Mesenchymal stem cell (in vitro differentiated cells and primary cell): ENCODE measurements at regions not wholly inside any gene's neighbourhood (a gene's known extent, or its start where the extent isn't known, plus 50 kb on each side); places are given as distances from the start of the nearest gene placed in this dataset.
"Not testable (repeated sequence)": the region's sequence is repeated elsewhere in the genome, so short reads cannot be mapped to it uniquely, and the experiment has no call there.

ENCODE experiments used
- DNase-seq: peaks from one replicate; pipeline ENCODE4 v3.0.0-alpha.2; 2013
- H2AFZ ChIP-seq: one replicate; pipeline ENCODE4 v1.6.1; 2013; ENCODE audit warnings: low read depth, mild to moderate bottlenecking, control low read depth, inconsistent platforms, low read length, moderate library complexity
- H2AK5ac ChIP-seq: 2 replicates; pipeline ENCODE4 v1.6.1; 2013; ENCODE audit warnings: low read length, moderate library complexity, mild to moderate bottlenecking, inconsistent platforms; ENCODE audit not compliant: severe bottlenecking
- H2BK120ac ChIP-seq: one replicate; pipeline ENCODE4 v1.6.1; 2013; ENCODE audit warnings: low read depth, mild to moderate bottlenecking, inconsistent platforms, low read length, moderate library complexity
- H2BK12ac ChIP-seq, 2 experiments: one replicate each; pipeline ENCODE4 v1.6.1; 2013; ENCODE audit warnings: inconsistent platforms in 2 of 2, low read length in 2 of 2, mild to moderate bottlenecking in 2 of 2, moderate library complexity in 2 of 2, control low read depth in 1 of 2
- H2BK15ac ChIP-seq: one replicate; pipeline ENCODE4 v1.6.1; 2013; ENCODE audit warnings: mild to moderate bottlenecking, low read depth, inconsistent platforms; ENCODE audit not compliant: poor library complexity, severe bottlenecking
- H2BK5ac ChIP-seq: 2 replicates; pipeline ENCODE4 v1.6.1; 2013; ENCODE audit warnings: low read depth, mild to moderate bottlenecking, low read length, control low read depth, inconsistent platforms; ENCODE audit not compliant: poor library complexity, severe bottlenecking
- H3K14ac ChIP-seq, 2 experiments: one replicate each; pipeline ENCODE4 v1.6.1; 2013; ENCODE audit warnings: inconsistent platforms in 2 of 2, low read length in 2 of 2, control low read depth in 1 of 2, mild to moderate bottlenecking in 1 of 2, moderate library complexity in 1 of 2
- H3K18ac ChIP-seq, 2 experiments: one replicate each; pipeline ENCODE4 v1.6.1; 2013; ENCODE audit warnings: inconsistent platforms in 2 of 2, low read length in 2 of 2, control low read depth in 1 of 2, low read depth in 1 of 2, mild to moderate bottlenecking in 1 of 2
- H3K23ac ChIP-seq, 2 experiments: one replicate each; pipeline ENCODE4 v1.6.1; 2013; ENCODE audit warnings: inconsistent platforms in 2 of 2, low read length in 2 of 2, mild to moderate bottlenecking in 2 of 2, moderate library complexity in 2 of 2, control low read depth in 1 of 2
- H3K27ac ChIP-seq: 2 replicates; pipeline ENCODE4 v1.5.1; 2013; ENCODE audit warnings: mild to moderate bottlenecking, moderate library complexity, low read length, control low read depth, inconsistent platforms; ENCODE audit not compliant: poor library complexity, severe bottlenecking
- H3K27me3 ChIP-seq, 2 experiments: 2 replicates each; pipeline versions ENCODE4 v1.6.1 to v1.7.0; 2013; ENCODE audit warnings: low read length in 2 of 2, mild to moderate bottlenecking in 2 of 2, moderate library complexity in 2 of 2, control low read depth in 1 of 2, inconsistent platforms in 1 of 2; ENCODE audit not compliant: control insufficient read depth in 1 of 2, insufficient read depth in 1 of 2
- H3K36me3 ChIP-seq, 2 experiments: 2 replicates each; pipeline versions ENCODE4 v1.6.1 to v1.7.0; 2013; ENCODE audit warnings: low read length in 2 of 2, control low read depth in 1 of 2, inconsistent platforms in 1 of 2, low read depth in 1 of 2, mild to moderate bottlenecking in 1 of 2; ENCODE audit not compliant: insufficient read depth in 2 of 2, control insufficient read depth in 1 of 2
- H3K4ac ChIP-seq, 2 experiments: one replicate each; pipeline ENCODE4 v1.6.1; 2013; ENCODE audit warnings: inconsistent platforms in 2 of 2, low read length in 2 of 2, mild to moderate bottlenecking in 2 of 2, moderate library complexity in 2 of 2, control low read depth in 1 of 2, low read depth in 1 of 2
- H3K4me1 ChIP-seq: 2 replicates; pipeline ENCODE4 v1.6.1; 2013; ENCODE audit warnings: low read depth, low read length, control low read depth; ENCODE audit not compliant: control insufficient read depth, insufficient read depth
- H3K4me2 ChIP-seq: 2 replicates; pipeline ENCODE4 v1.6.1; 2013; ENCODE audit warnings: low read length, mild to moderate bottlenecking, inconsistent platforms; ENCODE audit not compliant: poor library complexity, severe bottlenecking
- H3K4me3 ChIP-seq, 2 experiments: 2 replicates each; pipeline versions ENCODE4 v1.5.1 to v1.7.0; 2013; ENCODE audit warnings: low read length in 2 of 2, mild to moderate bottlenecking in 2 of 2, control low read depth in 1 of 2, low read depth in 1 of 2; ENCODE audit not compliant: insufficient read depth in 1 of 2
- H3K79me1 ChIP-seq: replicated peaks from 2 replicates; pipeline ENCODE4 v1.6.1; 2013; ENCODE audit warnings: mild to moderate bottlenecking, control low read depth, low read length, inconsistent platforms; ENCODE audit not compliant: poor library complexity, severe bottlenecking
- H3K9ac ChIP-seq: 2 replicates; pipeline ENCODE4 v1.7.0; 2013; ENCODE audit warnings: mild to moderate bottlenecking, low read length, moderate library complexity
- H3K9me3 ChIP-seq: 2 replicates; pipeline ENCODE4 v1.7.0; 2013; ENCODE audit warnings: mild to moderate bottlenecking, low read length; ENCODE audit not compliant: control insufficient read depth
- H4K8ac ChIP-seq: one replicate; pipeline ENCODE4 v1.6.1; 2013; ENCODE audit warnings: inconsistent platforms, mild to moderate bottlenecking, low read length, moderate library complexity
- H4K91ac ChIP-seq: one replicate; pipeline ENCODE4 v1.6.1; 2013; ENCODE audit warnings: mild to moderate bottlenecking, low read length, inconsistent platforms
- WGBS: methylation state at CpG from one replicate; pipeline ENCODE4 v1.1.7; 2013; ENCODE audit warnings: mixed read lengths; 5-methylcytosine and 5-hydroxymethylcytosine counted together

DNA sequence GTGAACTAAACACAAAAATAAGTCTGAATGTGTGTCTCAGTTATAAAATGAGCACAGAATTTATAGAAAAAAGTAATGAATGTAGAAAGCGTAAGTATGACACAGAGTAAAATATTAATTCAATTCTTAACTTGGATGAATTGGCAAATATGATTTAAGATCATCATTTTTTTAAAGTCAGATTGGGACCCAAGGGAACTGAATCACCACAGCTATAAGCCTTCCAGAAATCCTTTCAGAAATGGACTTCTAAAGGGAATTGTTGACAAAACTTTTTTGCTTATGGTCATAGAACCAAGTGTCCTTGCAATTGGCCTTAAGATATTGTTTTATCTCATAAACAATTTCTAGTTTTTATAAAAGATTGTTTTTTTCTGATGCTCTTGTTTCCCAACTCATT lies 495.1 kb upstream of the DAB2 start:
- Histone ChIP-seq H3K4ac (no peak overlapping the region), H3K79me1 (no peaks in the 10 kb centered on the region), H3K9me3 (no peaks in the 10 kb centered on the region), H3K14ac (no peak overlapping the region), H3K27ac (no peak overlapping the region), H3K9ac (no peak overlapping the region), H3K18ac (no peak overlapping the region), H3K36me3 (no peaks in the 10 kb centered on the region), H2BK5ac (no peak overlapping the region), H3K4me1 (no peaks in the 10 kb centered on the region), H4K8ac (no peak overlapping the region), H2BK12ac (no peak overlapping the region), H3K4me2 (no peak overlapping the region), H3K23ac (no peak overlapping the region), H3K4me3 (no peak overlapping the region), H2BK15ac (no peak overlapping the region), H4K91ac (no peak overlapping the region), H2BK120ac (no peak overlapping the region), H3K27me3 (no peaks in the 10 kb centered on the region), H2AFZ (no peak overlapping the region), H2AK5ac (no peak overlapping the region)
- DNase-seq = no peak
- no CpG with 5 or more reads among the region's 1 CpG for WGBS

DNA sequence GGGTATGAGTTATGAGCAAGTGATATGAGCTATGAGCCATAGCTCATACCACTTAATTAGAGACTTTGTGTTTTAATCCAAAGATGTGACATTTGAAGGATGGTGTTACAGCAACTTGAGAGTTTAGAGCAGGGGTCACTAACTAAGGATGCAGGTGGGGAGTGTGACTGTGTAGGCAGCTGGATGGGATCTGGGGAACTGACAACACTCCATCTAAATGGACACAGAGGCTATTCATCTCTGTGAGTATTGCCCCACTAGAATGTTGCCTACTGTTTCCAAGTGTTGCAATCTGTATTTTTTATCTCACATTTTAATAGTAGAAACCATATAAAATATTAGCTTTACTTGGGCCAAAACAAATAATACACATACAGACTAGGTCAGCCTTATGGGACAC lies 488.1 kb upstream of the DAB2 start:
- no peak overlapping the region for H4K91ac ChIP-seq
- no peak overlapping the region for H2AFZ ChIP-seq
- no peak overlapping the region for H3K4me2 ChIP-seq
- H3K23ac ChIP-seq = no peak overlapping the region
- no peaks in the 10 kb centered on the region for H3K36me3 ChIP-seq
- no peak overlapping the region for H2AK5ac ChIP-seq
- H2BK12ac ChIP-seq = no peak overlapping the region
- no peak overlapping the region for H2BK5ac ChIP-seq
- H3K14ac ChIP-seq = no peak overlapping the region
- no peaks in the 10 kb centered on the region for H3K27me3 ChIP-seq
- H2BK15ac ChIP-seq = no peak overlapping the region
- H3K4me3 ChIP-seq = no peak overlapping the region
- DNase-seq = no peak
- H2BK120ac ChIP-seq = no peak overlapping the region
- peaks cover 7% of the 10 kb centered on the region for H3K9me3 ChIP-seq
- H4K8ac ChIP-seq = no peak overlapping the region
- H3K9ac ChIP-seq = no peak overlapping the region
- H3K4me1 ChIP-seq = no peaks in the 10 kb centered on the region
- H3K18ac ChIP-seq = no peak overlapping the region
- H3K79me1 ChIP-seq = no peaks in the 10 kb centered on the region
- H3K27ac ChIP-seq = no peak overlapping the region
- H3K4ac ChIP-seq = no peak overlapping the region

DNA sequence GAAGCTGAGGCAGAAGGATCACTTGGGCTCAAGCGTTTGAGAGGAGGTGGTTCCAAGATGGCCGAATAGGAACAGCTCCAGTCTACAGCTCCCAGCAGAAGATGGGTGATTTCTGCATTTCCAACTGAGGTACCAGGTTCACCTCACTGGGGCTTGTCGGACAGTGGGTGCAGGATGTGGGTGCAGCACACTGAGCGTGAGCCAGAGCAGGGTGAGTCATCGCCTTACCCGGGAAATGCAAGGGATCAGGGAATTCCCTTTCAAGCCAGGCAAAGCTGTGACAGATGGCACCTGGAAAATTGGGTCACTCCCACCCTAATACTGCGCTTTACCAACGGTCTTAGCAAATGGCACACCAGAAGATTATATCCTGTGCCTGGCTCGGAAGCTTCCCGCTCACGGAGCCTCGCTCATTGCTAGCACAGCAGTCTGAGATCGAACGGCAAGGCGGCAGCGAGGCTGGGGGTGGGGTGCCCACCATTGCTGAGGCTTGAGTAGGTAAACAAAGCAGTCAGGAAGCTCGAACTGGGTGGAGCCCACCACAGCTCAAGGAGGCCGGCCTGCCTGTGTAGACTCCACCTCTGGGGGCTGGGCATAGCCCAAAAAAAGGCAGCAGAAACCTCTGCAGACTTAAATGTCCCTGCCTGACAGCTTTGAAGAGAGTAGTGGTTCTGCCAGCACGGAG lies 482.6 kb upstream of the DAB2 start:
- 91% methylated on average over 19 of the region's 19 CpGs for WGBS
- H3K4ac ChIP-seq, H3K23ac ChIP-seq, H4K8ac ChIP-seq, H2BK120ac ChIP-seq, H2BK5ac ChIP-seq, H2AK5ac ChIP-seq, H3K9ac ChIP-seq, H3K79me1 ChIP-seq, H3K27ac ChIP-seq, H2BK12ac ChIP-seq, H2BK15ac ChIP-seq, H3K4me1 ChIP-seq, H3K14ac ChIP-seq, H3K9me3 ChIP-seq, H3K4me2 ChIP-seq, H3K4me3 ChIP-seq, H3K27me3 ChIP-seq, H3K36me3 ChIP-seq, H2AFZ ChIP-seq, H4K91ac ChIP-seq, H3K18ac ChIP-seq: not testable (repeated sequence)
- DNase-seq = peak; percentile 7

DNA sequence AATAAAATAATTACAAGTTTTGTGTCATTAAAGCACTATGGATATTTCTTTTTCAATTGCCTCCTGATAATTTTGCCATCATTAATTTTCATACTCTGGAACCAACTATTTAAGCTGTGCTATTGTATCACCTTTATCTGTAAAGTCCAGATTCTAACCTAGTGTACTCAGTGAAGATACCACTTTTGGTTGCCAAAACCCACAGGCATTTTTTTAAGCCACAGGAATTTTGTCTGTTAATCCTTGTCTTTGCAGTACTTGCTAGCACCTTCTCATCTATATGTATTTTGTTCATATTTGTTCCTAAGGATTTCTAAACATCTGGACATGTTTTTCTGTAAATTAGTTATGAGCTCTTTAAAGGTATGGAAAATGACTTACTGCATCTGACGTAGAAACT lies 481.4 kb upstream of the DAB2 start:
- H3K23ac ChIP-seq = no peak overlapping the region
- H3K18ac ChIP-seq = no peak overlapping the region
- no peaks in the 10 kb centered on the region for H3K79me1 ChIP-seq
- H3K4me2 ChIP-seq = no peak overlapping the region
- peak; percentile 48 for DNase-seq
- H2BK5ac ChIP-seq = no peak overlapping the region
- H4K8ac ChIP-seq = no peak overlapping the region
- peaks cover 0 to 3% of the 10 kb centered on the region in 2 experiments for H3K27me3 ChIP-seq
- WGBS = no CpG with 5 or more reads among the region's 1 CpG
- no peak overlapping the region for H2BK12ac ChIP-seq
- H3K4ac ChIP-seq = no peak overlapping the region
- no peak overlapping the region for H4K91ac ChIP-seq
- peaks cover 2% of the 10 kb centered on the region for H3K4me1 ChIP-seq
- H3K9ac ChIP-seq = no peak overlapping the region
- H3K36me3 ChIP-seq = no peaks in the 10 kb centered on the region
- no peak overlapping the region for H2BK120ac ChIP-seq
- no peak overlapping the region for H3K14ac ChIP-seq
- H3K4me3 ChIP-seq = no peak overlapping the region
- no peak overlapping the region for H2AK5ac ChIP-seq
- no peak overlapping the region for H2BK15ac ChIP-seq
- no peaks in the 10 kb centered on the region for H3K9me3 ChIP-seq
- H2AFZ ChIP-seq = no peak overlapping the region
- no peak overlapping the region for H3K27ac ChIP-seq
